Ascending aorta (tissue), 2 donors: ENCODE measurements at regions not wholly inside any gene's neighbourhood (a gene's known extent, or its start where the extent isn't known, plus 50 kb on each side); places are given as distances from the start of the nearest gene placed in this dataset.

Experiments used
- DNase-seq, 2 donors: peaks; one replicate each; pipeline ENCODE4 v3.0.0-alpha.2; 2019; ENCODE audit warnings: low spot score in 2 of 2
- H3K27ac ChIP-seq, 2 donors: fragments of 200-600 bp; sonication (generic); one replicate each; pipeline ENCODE4 v1.5.1; 2016 to 2017; ENCODE audit warnings: mild to moderate bottlenecking in 1 of 2
- H3K27me3 ChIP-seq: fragments of 200-600 bp; sonication (generic); one replicate; pipeline ENCODE4 v1.5.1; 2017
- H3K36me3 ChIP-seq, 2 donors: fragments of 200-600 bp; sonication (generic); one replicate each; pipeline ENCODE4 v1.5.1; 2016
- H3K4me1 ChIP-seq, 2 donors: fragments of 200-600 bp; sonication (generic); one replicate each; pipeline ENCODE4 v1.5.1; 2016 to 2017; ENCODE audit warnings: mild to moderate bottlenecking in 1 of 2
- H3K4me3 ChIP-seq, 2 donors: fragments of 200-600 bp; sonication (generic); one replicate each; pipeline ENCODE4 v1.5.1; 2016 to 2017; ENCODE audit warnings: mild to moderate bottlenecking in 1 of 2
- H3K9me3 ChIP-seq, 2 donors: fragments of 200-600 bp; sonication (generic); one replicate each; pipeline ENCODE4 v1.5.1; 2016
- intact Hi-C: fragments of 100-400 bp; cut with DNase I; formaldehyde crosslinking; loops from one replicate; pipeline ENCODE4 v1.15.1; 2023
- TF ChIP-seq, protein P1 (sequence below), 3 experiments: fragments of 200-600 bp in 2 of 3; fragments of 450-650 bp in 1 of 3; sonication (generic) in 2 of 3; IDR thresholded peaks; one replicate each; pipeline ENCODE4 v1.5.1; 2016 to 2019; ENCODE audit warnings: antibody characterized with exemption in 3 of 3, mild to moderate bottlenecking in 1 of 3, moderate library complexity in 1 of 3

DNA sequence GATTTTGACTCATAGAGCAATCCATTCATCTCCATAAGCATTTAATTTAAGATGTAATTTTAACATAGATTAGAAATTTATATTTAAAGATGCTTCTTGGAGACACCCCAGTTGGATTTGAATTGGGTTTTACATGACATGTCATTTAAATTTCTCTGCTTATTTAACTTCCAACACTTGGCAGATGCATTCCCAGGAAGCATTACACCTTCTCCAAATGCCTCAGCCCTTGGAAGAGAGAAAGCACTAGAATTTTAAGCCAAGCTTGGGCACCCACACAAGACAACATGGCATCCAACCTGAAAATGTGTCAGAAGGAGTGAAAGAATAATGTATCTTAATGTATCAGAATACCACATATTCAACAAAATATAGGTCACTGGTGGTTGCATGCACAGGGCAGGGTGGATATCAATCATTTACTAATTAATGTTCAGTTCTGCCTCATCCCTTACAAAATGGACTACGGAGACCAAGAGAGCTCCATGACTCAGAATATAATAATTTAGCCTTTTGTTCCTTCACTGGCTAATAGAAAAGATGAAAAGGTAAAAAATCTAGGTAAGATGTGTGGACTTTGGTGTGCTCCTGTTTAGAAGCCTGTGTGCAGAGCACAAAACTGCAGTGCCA lies 541.7 kb upstream of the SORCS1 start:
- TF ChIP-seq, protein P1, sequence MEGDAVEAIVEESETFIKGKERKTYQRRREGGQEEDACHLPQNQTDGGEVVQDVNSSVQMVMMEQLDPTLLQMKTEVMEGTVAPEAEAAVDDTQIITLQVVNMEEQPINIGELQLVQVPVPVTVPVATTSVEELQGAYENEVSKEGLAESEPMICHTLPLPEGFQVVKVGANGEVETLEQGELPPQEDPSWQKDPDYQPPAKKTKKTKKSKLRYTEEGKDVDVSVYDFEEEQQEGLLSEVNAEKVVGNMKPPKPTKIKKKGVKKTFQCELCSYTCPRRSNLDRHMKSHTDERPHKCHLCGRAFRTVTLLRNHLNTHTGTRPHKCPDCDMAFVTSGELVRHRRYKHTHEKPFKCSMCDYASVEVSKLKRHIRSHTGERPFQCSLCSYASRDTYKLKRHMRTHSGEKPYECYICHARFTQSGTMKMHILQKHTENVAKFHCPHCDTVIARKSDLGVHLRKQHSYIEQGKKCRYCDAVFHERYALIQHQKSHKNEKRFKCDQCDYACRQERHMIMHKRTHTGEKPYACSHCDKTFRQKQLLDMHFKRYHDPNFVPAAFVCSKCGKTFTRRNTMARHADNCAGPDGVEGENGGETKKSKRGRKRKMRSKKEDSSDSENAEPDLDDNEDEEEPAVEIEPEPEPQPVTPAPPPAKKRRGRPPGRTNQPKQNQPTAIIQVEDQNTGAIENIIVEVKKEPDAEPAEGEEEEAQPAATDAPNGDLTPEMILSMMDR (IDR thresholded peaks at IDR 0.05) = no peak
- intact Hi-C loops = no loop called here
- DNase-seq = no peak

DNA sequence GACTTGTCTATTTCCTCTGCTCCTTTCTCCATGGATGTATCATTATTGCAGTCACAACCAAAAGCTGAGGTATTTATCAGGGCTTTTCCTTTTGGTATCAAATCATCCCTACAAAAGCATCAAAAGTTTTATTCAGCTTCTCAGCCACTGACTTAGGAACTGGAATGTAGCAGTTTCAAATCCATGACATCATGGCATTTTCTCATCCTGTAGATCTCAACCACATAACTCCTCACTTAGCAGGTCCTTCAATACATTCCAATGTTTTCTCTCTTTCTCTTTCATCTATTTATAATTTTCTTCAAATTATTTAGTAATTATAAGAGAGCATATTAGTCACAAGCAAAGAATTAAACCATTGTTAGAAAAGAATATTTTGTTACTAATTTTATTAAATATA lies 537.4 kb upstream of the SORCS1 start:
- TF ChIP-seq, protein P1 (IDR thresholded peaks at IDR 0.05) = no peak
- no peak for DNase-seq
- Histone ChIP-seq H3K27me3 (no peaks in the 10 kb centered on the region), H3K36me3 (no peaks in the 10 kb centered on the region), H3K9me3 (no peaks in the 10 kb centered on the region), H3K27ac (no peak overlapping the region), H3K4me1 (no peaks in the 10 kb centered on the region), H3K4me3 (no peak overlapping the region)
- intact Hi-C loops = no loop called here

More for the DNA sequence above, 541.7 kb upstream of the SORCS1 start:
- Histone ChIP-seq H3K9me3 (no peaks in the 10 kb centered on the region), H3K27ac (no peak overlapping the region), H3K4me3 (no peak overlapping the region), H3K36me3 (no peaks in the 10 kb centered on the region), H3K27me3 (no peaks in the 10 kb centered on the region), H3K4me1 (no peaks in the 10 kb centered on the region)

DNA sequence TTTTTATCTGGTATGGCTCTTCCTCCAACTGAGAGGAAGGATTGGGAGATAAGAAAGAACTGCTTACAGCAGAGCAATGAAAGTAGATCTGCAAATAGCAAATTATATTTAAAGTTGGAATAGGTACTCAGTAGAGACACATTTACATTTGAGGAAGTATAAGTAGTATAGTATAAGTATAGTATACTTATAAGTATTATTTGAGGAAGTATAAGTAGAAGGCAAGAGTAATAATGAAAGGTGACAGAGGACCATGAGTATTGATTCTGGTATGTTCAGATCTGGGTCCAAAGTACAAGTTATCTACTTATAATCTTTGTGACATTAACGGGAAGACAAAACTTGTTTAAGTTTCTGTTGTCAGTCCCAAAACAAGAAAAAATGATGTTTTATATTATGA lies 527.6 kb upstream of the SORCS1 start:
- Histone ChIP-seq H3K9me3 (no peaks in the 10 kb centered on the region), H3K4me1 (no peaks in the 10 kb centered on the region), H3K27ac (no peak overlapping the region), H3K36me3 (no peaks in the 10 kb centered on the region), H3K27me3 (no peaks in the 10 kb centered on the region), H3K4me3 (no peak overlapping the region)
- intact Hi-C loops = no loop called here
- TF ChIP-seq, protein P1 (IDR thresholded peaks at IDR 0.05) = no peak
- DNase-seq = no peak

DNA sequence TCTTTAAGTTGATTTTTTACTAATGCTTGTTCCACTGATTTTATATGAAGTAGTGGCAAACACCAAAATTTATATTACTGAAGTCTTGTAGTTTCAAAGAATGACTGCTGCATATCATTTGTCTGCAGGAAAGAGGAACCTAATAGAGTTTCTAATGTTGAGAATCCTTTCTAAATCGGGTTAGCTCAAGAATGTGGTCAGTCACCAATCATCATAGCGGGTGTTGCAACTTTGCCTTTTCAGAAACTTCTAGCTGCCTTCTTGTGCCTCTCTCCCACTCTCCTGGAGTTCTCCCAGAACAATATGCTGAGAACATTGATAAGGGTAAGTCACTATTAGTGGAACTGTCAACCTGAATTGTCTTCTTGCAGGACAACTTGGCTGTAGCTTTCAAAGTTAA lies 524.8 kb upstream of the SORCS1 start:
- Histone ChIP-seq H3K9me3 (no peaks in the 10 kb centered on the region), H3K4me3 (no peak overlapping the region), H3K36me3 (no peaks in the 10 kb centered on the region), H3K27me3 (no peaks in the 10 kb centered on the region), H3K27ac (no peak overlapping the region), H3K4me1 (no peaks in the 10 kb centered on the region)
- TF ChIP-seq, protein P1 (IDR thresholded peaks at IDR 0.05) = no peak
- no peak for DNase-seq
- intact Hi-C loops = no loop called here

DNA sequence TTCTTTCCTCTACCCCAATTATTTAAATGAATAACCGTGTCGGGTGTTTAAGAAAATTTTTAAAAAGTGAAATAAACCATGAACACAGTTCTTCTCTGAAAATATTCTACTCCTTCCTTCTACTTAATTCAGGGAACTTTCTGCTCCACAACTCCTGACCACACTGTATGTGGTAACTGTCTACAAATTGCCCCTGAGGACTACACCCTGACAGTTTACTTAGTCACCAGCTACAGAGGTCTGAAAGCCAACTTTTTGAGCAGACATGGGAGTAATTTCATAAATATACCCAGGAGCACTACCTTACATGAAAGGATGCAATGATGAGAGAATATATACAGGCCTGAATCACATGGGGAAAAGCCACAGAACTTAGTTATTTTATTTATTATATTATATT lies 523.2 kb upstream of the SORCS1 start:
- no peaks in the 10 kb centered on the region for H3K27me3 ChIP-seq
- no peak overlapping the region for H3K4me3 ChIP-seq
- H3K9me3 ChIP-seq = no peaks in the 10 kb centered on the region
- intact Hi-C loops = no loop called here
- TF ChIP-seq, protein P1 (IDR thresholded peaks at IDR 0.05) = no peak
- H3K27ac ChIP-seq = no peak overlapping the region
- H3K36me3 ChIP-seq = no peaks in the 10 kb centered on the region
- H3K4me1 ChIP-seq = no peaks in the 10 kb centered on the region
- DNase-seq = no peak

DNA sequence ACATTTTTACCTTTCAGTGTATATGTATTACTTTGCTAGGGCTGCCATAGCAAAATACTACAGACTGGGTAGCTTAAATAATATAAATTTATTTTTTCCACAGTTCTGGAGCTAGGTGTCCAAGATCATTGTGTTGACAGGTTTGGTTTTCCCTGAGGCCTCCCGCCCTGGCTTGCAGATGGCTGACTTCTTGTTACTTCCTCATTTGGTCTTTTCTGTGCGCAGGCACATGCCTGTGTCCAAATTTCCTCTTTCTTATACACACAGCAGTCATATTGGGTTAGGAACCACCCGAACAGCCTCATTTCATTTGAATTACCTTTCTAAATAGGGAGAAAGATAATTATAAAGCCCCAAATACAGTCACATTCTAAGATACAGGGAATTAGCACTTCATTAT lies 521.6 kb upstream of the SORCS1 start:
- Histone ChIP-seq H3K4me3 (no peak overlapping the region), H3K36me3 (no peaks in the 10 kb centered on the region), H3K27ac (no peak overlapping the region), H3K27me3 (no peaks in the 10 kb centered on the region), H3K9me3 (no peaks in the 10 kb centered on the region), H3K4me1 (no peaks in the 10 kb centered on the region)
- no peak for DNase-seq
- intact Hi-C loops = no loop called here
- TF ChIP-seq, protein P1 (IDR thresholded peaks at IDR 0.05) = no peak
